K562 (cell line): ENCODE measurements at regions not wholly inside any gene's neighbourhood (a gene's known extent, or its start where the extent isn't known, plus 50 kb on each side); places are given as distances from the start of the nearest gene placed in this dataset.

Experiments used
- ARID2 ChIP-seq: fragments of 450-650 bp; IDR thresholded peaks from 2 replicates; pipeline ENCODE4 v1.6.1; 2017; ENCODE audit warnings: antibody characterized with exemption, mild to moderate bottlenecking
- FOXJ2 ChIP-seq: fragments of 200-800 bp; sonication (Bioruptor generic); IDR thresholded peaks from 2 replicates; pipeline ENCODE4 v1.6.1; 2016; ENCODE audit warnings: missing genetic modification characterization, missing compliant biosample characterization
- HSF4 ChIP-seq: fragments of 250-450 bp; sonication (Bioruptor Pico); IDR thresholded peaks from 2 replicates; pipeline ENCODE4 v2.1.2; 2022; ENCODE audit warnings: mild to moderate bottlenecking, moderate library complexity, borderline replicate concordance
- MAFK ChIP-seq: IDR thresholded peaks from 2 replicates; pipeline ENCODE4 v1.6.1; 2011; ENCODE audit warnings: low read length, improper control_type of control experiment
- SLC30A9 ChIP-seq: fragments of 250-450 bp; sonication (Bioruptor Pico); IDR thresholded peaks from 2 replicates; pipeline ENCODE4 v1.8.0; 2022; ENCODE audit warnings: mild to moderate bottlenecking, moderate library complexity
- SMAD1 ChIP-seq: fragments of 150-350 bp; IDR thresholded peaks from 2 replicates; pipeline ENCODE4 v1.6.1; 2014; ENCODE audit warnings: low read length, low read depth; ENCODE audit not compliant: partially characterized antibody
- ZBED1 ChIP-seq: IDR thresholded peaks from 2 replicates; pipeline ENCODE4 v1.6.1; 2014
- TF ChIP-seq, protein P1 (sequence below): fragments of 450-650 bp; IDR thresholded peaks from 2 replicates; pipeline ENCODE4 v1.6.1; 2016; ENCODE audit warnings: mild to moderate bottlenecking, moderate library complexity
- TF ChIP-seq, protein P2 (sequence below): fragments of 250-450 bp; sonication (Bioruptor Pico); IDR thresholded peaks from 2 replicates; pipeline ENCODE4 v1.4.0; 2020; ENCODE audit warnings: mild to moderate bottlenecking, moderate library complexity
- TF ChIP-seq, protein P3 (sequence below): fragments of 450-650 bp; formaldehyde crosslinking; conservative IDR thresholded peaks from 2 replicates; pipeline ENCODE4 v1.4.0; 2022; ENCODE audit warnings: mild to moderate bottlenecking, missing genetic modification characterization
- TF ChIP-seq, protein P4 (sequence below): fragments of 450-650 bp; IDR thresholded peaks from 2 replicates; pipeline ENCODE4 v1.6.1; 2016
- TF ChIP-seq, protein P5 (sequence below): fragments of 450-650 bp; IDR thresholded peaks from 2 replicates; pipeline ENCODE4 v1.6.1; 2018; ENCODE audit warnings: mild to moderate bottlenecking, low read depth; ENCODE audit not compliant: partially characterized antibody

DNA sequence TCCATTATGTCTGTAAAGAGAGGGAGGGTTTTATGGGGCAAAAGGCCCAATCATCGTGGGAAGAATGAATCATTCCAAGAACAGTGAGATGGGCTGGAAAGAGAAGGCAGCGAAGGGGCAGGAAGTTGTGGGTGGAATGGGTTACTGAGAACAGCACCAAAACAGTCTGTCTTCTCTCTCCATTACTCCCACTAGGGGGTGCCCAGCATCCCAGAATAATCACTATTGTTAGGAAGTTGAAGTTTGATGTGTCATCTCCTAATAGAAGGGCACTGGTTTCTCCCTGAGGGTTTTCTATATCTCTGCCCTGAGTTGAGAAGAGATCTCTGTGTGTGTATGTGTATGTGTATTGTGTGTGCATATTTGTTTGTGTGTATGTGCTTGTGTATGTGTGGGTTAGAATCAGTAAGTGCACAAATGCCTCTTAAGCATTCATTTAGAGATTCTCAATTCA, 76.6 kb upstream of the MAP4K3 start (continued):
- TF ChIP-seq, protein P1, sequence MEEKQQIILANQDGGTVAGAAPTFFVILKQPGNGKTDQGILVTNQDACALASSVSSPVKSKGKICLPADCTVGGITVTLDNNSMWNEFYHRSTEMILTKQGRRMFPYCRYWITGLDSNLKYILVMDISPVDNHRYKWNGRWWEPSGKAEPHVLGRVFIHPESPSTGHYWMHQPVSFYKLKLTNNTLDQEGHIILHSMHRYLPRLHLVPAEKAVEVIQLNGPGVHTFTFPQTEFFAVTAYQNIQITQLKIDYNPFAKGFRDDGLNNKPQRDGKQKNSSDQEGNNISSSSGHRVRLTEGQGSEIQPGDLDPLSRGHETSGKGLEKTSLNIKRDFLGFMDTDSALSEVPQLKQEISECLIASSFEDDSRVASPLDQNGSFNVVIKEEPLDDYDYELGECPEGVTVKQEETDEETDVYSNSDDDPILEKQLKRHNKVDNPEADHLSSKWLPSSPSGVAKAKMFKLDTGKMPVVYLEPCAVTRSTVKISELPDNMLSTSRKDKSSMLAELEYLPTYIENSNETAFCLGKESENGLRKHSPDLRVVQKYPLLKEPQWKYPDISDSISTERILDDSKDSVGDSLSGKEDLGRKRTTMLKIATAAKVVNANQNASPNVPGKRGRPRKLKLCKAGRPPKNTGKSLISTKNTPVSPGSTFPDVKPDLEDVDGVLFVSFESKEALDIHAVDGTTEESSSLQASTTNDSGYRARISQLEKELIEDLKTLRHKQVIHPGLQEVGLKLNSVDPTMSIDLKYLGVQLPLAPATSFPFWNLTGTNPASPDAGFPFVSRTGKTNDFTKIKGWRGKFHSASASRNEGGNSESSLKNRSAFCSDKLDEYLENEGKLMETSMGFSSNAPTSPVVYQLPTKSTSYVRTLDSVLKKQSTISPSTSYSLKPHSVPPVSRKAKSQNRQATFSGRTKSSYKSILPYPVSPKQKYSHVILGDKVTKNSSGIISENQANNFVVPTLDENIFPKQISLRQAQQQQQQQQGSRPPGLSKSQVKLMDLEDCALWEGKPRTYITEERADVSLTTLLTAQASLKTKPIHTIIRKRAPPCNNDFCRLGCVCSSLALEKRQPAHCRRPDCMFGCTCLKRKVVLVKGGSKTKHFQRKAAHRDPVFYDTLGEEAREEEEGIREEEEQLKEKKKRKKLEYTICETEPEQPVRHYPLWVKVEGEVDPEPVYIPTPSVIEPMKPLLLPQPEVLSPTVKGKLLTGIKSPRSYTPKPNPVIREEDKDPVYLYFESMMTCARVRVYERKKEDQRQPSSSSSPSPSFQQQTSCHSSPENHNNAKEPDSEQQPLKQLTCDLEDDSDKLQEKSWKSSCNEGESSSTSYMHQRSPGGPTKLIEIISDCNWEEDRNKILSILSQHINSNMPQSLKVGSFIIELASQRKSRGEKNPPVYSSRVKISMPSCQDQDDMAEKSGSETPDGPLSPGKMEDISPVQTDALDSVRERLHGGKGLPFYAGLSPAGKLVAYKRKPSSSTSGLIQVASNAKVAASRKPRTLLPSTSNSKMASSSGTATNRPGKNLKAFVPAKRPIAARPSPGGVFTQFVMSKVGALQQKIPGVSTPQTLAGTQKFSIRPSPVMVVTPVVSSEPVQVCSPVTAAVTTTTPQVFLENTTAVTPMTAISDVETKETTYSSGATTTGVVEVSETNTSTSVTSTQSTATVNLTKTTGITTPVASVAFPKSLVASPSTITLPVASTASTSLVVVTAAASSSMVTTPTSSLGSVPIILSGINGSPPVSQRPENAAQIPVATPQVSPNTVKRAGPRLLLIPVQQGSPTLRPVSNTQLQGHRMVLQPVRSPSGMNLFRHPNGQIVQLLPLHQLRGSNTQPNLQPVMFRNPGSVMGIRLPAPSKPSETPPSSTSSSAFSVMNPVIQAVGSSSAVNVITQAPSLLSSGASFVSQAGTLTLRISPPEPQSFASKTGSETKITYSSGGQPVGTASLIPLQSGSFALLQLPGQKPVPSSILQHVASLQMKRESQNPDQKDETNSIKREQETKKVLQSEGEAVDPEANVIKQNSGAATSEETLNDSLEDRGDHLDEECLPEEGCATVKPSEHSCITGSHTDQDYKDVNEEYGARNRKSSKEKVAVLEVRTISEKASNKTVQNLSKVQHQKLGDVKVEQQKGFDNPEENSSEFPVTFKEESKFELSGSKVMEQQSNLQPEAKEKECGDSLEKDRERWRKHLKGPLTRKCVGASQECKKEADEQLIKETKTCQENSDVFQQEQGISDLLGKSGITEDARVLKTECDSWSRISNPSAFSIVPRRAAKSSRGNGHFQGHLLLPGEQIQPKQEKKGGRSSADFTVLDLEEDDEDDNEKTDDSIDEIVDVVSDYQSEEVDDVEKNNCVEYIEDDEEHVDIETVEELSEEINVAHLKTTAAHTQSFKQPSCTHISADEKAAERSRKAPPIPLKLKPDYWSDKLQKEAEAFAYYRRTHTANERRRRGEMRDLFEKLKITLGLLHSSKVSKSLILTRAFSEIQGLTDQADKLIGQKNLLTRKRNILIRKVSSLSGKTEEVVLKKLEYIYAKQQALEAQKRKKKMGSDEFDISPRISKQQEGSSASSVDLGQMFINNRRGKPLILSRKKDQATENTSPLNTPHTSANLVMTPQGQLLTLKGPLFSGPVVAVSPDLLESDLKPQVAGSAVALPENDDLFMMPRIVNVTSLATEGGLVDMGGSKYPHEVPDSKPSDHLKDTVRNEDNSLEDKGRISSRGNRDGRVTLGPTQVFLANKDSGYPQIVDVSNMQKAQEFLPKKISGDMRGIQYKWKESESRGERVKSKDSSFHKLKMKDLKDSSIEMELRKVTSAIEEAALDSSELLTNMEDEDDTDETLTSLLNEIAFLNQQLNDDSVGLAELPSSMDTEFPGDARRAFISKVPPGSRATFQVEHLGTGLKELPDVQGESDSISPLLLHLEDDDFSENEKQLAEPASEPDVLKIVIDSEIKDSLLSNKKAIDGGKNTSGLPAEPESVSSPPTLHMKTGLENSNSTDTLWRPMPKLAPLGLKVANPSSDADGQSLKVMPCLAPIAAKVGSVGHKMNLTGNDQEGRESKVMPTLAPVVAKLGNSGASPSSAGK: no peak
- TF ChIP-seq SMAD1 (no peak), MAFK (0 out of 2 replicates have a peak, but pooled peaks have one; percentile 19), SLC30A9 (CRISPR knock-in tag) (no peak), FOXJ2 (no peak), ARID2 (no peak), ZBED1 (no peak), HSF4 (CRISPR knock-in tag) (no peak)
- TF ChIP-seq, protein P2, sequence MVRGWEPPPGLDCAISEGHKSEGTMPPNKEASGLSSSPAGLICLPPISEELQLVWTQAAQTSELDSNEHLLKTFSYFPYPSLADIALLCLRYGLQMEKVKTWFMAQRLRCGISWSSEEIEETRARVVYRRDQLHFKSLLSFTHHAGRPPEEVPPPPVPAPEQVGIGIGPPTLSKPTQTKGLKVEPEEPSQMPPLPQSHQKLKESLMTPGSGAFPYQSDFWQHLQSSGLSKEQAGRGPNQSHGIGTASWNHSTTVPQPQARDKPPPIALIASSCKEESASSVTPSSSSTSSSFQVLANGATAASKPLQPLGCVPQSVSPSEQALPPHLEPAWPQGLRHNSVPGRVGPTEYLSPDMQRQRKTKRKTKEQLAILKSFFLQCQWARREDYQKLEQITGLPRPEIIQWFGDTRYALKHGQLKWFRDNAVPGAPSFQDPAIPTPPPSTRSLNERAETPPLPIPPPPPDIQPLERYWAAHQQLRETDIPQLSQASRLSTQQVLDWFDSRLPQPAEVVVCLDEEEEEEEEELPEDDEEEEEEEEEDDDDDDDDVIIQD: no peak
- TF ChIP-seq, protein P3, sequence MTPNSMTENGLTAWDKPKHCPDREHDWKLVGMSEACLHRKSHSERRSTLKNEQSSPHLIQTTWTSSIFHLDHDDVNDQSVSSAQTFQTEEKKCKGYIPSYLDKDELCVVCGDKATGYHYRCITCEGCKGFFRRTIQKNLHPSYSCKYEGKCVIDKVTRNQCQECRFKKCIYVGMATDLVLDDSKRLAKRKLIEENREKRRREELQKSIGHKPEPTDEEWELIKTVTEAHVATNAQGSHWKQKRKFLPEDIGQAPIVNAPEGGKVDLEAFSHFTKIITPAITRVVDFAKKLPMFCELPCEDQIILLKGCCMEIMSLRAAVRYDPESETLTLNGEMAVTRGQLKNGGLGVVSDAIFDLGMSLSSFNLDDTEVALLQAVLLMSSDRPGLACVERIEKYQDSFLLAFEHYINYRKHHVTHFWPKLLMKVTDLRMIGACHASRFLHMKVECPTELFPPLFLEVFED (CRISPR knock-in tag): no peak
- TF ChIP-seq, protein P4, sequence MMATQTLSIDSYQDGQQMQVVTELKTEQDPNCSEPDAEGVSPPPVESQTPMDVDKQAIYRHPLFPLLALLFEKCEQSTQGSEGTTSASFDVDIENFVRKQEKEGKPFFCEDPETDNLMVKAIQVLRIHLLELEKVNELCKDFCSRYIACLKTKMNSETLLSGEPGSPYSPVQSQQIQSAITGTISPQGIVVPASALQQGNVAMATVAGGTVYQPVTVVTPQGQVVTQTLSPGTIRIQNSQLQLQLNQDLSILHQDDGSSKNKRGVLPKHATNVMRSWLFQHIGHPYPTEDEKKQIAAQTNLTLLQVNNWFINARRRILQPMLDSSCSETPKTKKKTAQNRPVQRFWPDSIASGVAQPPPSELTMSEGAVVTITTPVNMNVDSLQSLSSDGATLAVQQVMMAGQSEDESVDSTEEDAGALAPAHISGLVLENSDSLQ: peak; percentile 31; the same call in 1 of the 2 replicates
- TF ChIP-seq, protein P5, sequence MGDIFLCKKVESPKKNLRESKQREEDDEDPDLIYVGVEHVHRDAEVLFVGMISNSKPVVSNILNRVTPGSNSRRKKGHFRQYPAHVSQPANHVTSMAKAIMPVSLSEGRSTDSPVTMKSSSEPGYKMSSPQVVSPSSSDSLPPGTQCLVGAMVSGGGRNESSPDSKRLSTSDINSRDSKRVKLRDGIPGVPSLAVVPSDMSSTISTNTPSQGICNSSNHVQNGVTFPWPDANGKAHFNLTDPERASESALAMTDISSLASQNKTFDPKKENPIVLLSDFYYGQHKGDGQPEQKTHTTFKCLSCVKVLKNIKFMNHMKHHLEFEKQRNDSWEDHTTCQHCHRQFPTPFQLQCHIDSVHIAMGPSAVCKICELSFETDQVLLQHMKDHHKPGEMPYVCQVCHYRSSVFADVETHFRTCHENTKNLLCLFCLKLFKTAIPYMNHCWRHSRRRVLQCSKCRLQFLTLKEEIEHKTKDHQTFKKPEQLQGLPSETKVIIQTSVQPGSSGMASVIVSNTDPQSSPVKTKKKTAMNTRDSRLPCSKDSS: no peak
